Panc1 (cell line): ENCODE measurements at regions not wholly inside any gene's neighbourhood (a gene's known extent, or its start where the extent isn't known, plus 50 kb on each side); places are given as distances from the start of the nearest gene placed in this dataset.

Source experiments
- ATAC-seq: fragments of 200-7000 bp; cut with Tn5 transposase; 2 replicates; pipeline ENCODE4 v1.9.1; 2020; ENCODE audit warnings: mild to moderate bottlenecking, moderate library complexity
- BruUV-seq: library from RNA; stranded (reverse); fragments of 400-500 nt; replicated peaks from 2 replicates; lab custom pipeline; 2021; lab: Mats Ljungman, UMichigan
- CTCF ChIA-PET: fragments of 300-600 bp; sonication (Branson Sonifier 250); formaldehyde crosslinking; loops from one replicate; lab custom pipeline; 2022; ENCODE audit warnings: antibody characterized with exemption; lab: Charles Lee
- POLR2A ChIA-PET: fragments of 300-600 bp; sonication (Branson Sonifier 250); formaldehyde crosslinking; loops from one replicate; lab custom pipeline; 2022; ENCODE audit warnings: antibody characterized with exemption; lab: Charles Lee
- DNase-seq: peaks from one replicate; pipeline ENCODE4 v3.0.0-alpha.2; 2010; ENCODE audit warnings: low read depth, low spot score
- H3K27ac ChIP-seq: 2 replicates; pipeline ENCODE4 v1.5.1; 2011; ENCODE audit warnings: mild to moderate bottlenecking, low read length, inconsistent platforms
- H3K27me3 ChIP-seq: fragments of 200-500 bp; sonication (Bioruptor generic); 2 replicates; pipeline ENCODE4 v1.6.0; 2014; ENCODE audit warnings: low read length, inconsistent platforms; ENCODE audit not compliant: control insufficient read depth, insufficient read depth
- H3K36me3 ChIP-seq: fragments of 200-500 bp; sonication (Bioruptor generic); 2 replicates; pipeline ENCODE4 v1.5.1; 2014; ENCODE audit warnings: inconsistent platforms, mild to moderate bottlenecking, low read length, moderate library complexity; ENCODE audit not compliant: control insufficient read depth, insufficient read depth
- H3K4me1 ChIP-seq: 2 replicates; pipeline ENCODE4 v1.5.1; 2011; ENCODE audit warnings: inconsistent platforms, mild to moderate bottlenecking, low read length, moderate library complexity; ENCODE audit not compliant: control insufficient read depth, insufficient read depth
- H3K4me3 ChIP-seq, 2 experiments: 2 replicates each; pipeline ENCODE4 v1.5.1; 2011 to 2012; ENCODE audit warnings: low read depth in 2 of 2, low read length in 2 of 2, mild to moderate bottlenecking in 2 of 2, inconsistent platforms in 1 of 2, moderate library complexity in 1 of 2
- H3K9me3 ChIP-seq: fragments of 200-500 bp; sonication (Bioruptor generic); 2 replicates; pipeline ENCODE4 v1.5.1; 2014; ENCODE audit warnings: low read depth, mild to moderate bottlenecking, inconsistent platforms, low read length, moderate library complexity; ENCODE audit not compliant: control insufficient read depth, insufficient read depth
- CTCF ChIP-seq: fragments of 450-650 bp; IDR thresholded peaks from 2 replicates; pipeline ENCODE4 v1.5.1; 2017; ENCODE audit warnings: mild to moderate bottlenecking
- POLR2AphosphoS5 ChIP-seq: IDR thresholded peaks from 2 replicates; pipeline ENCODE4 v1.6.1; 2012; ENCODE audit warnings: mild to moderate bottlenecking, low read depth, low read length, moderate library complexity
- REST ChIP-seq, 2 experiments: IDR thresholded peaks; 2 replicates each; pipeline ENCODE4 v1.6.1; 2011 to 2012; ENCODE audit warnings: low read depth in 2 of 2, control low read depth in 1 of 2, low read length in 1 of 2, mild to moderate bottlenecking in 1 of 2, moderate library complexity in 1 of 2; ENCODE audit not compliant: insufficient read depth in 1 of 2
- SIN3A ChIP-seq: IDR thresholded peaks from 2 replicates; pipeline ENCODE4 v1.6.1; 2012; ENCODE audit warnings: low read depth, mild to moderate bottlenecking, low read length, moderate library complexity, borderline replicate concordance; ENCODE audit not compliant: insufficient read depth
- TCF7L2 ChIP-seq: IDR thresholded peaks from 2 replicates; pipeline ENCODE4 v1.6.1; 2011; ENCODE audit warnings: mild to moderate bottlenecking, low read depth, low read length, inconsistent platforms
- in situ Hi-C: cut with HindIII; loops from 2 replicates; pipeline ENCODE4 v1.10.0; 2016; ENCODE audit warnings: low sequenced_read_pairs, low pct_unique_long_range_greater_than_20kb
- intact Hi-C: fragments of 100-400 bp; cut with micrococcal nuclease; formaldehyde crosslinking; loops from one replicate; pipeline ENCODE4 v1.10.0; 2022; ENCODE audit not compliant: unreplicated experiment

GRCh38 chr15:70538278-70538677, 225.1 kb downstream of the UACA start:
- DNase-seq (no peak), ATAC-seq (peak; percentile 51; the same call in 1 of the 2 replicates)
- ChIA-PET POLR2A (no interaction called here), CTCF (interaction anchor here (0.5 to 0.6 kb wide), 2 partner anchors 30 to 813 kb away, joined by 3 to 7 read pairs; no protein-coding TSS in a partner anchor)
- H3K4me1 ChIP-seq, result no peaks in the 10 kb centered on the region; the same call in 1 of the 2 replicates
- intact Hi-C loops (no loop called here), in situ Hi-C loops (no loop called here)
- H3K9me3 ChIP-seq, result no peaks in the 10 kb centered on the region
- H3K27me3 ChIP-seq, result no peaks in the 10 kb centered on the region
- BruUV-seq, result no TSS peak
- no peak overlapping the region for H3K4me3 ChIP-seq
- TF ChIP-seq SIN3A (no peak), REST (IDR thresholded peaks at IDR 0.05; ENCODE audit: insufficient read depth in 1 of 2, low read depth in 2 of 2, low read length in 1 of 2) (no peak), POLR2AphosphoS5 (no peak), CTCF (no peak), TCF7L2 (no peak)
- H3K36me3 ChIP-seq, result no peaks in the 10 kb centered on the region
- no peak overlapping the region for H3K27ac ChIP-seq

- ATAC-seq (no peak), DNase-seq (no peak)
- H3K4me3 ChIP-seq, result no peak overlapping the region
- no peaks in the 10 kb centered on the region; the same call in 1 of the 2 replicates for H3K4me1 ChIP-seq
- H3K27ac ChIP-seq, result no peak overlapping the region
- TF ChIP-seq SIN3A (no peak), TCF7L2 (no peak), POLR2AphosphoS5 (no peak), CTCF (no peak), REST (IDR thresholded peaks at IDR 0.05; ENCODE audit: insufficient read depth in 1 of 2, low read depth in 2 of 2, low read length in 1 of 2) (no peak)
- BruUV-seq, result no TSS peak
- POLR2A ChIA-PET, result interaction anchor here (0.6 kb wide), 1 partner anchor 23 kb away, joined by 3 read pairs; no protein-coding TSS in a partner anchor
- in situ Hi-C loops (no loop called here), intact Hi-C loops (no loop called here)
- H3K27me3 ChIP-seq, result no peaks in the 10 kb centered on the region
- no peaks in the 10 kb centered on the region for H3K9me3 ChIP-seq
- no peaks in the 10 kb centered on the region for H3K36me3 ChIP-seq
- CTCF ChIA-PET, result interaction anchor here (0.6 to 0.8 kb wide), 2 partner anchors 31 to 49 kb away, joined by 3 to 4 read pairs; no protein-coding TSS in a partner anchor
These were observed 227.4 kb downstream of the UACA start for GRCh38 chr15:70535955-70536338.
